Right lobe of liver (tissue), 4 donors: ENCODE measurements at regions not wholly inside any gene's neighbourhood (a gene's known extent, or its start where the extent isn't known, plus 50 kb on each side); places are given as distances from the start of the nearest gene placed in this dataset.

Experiments used
- POLR2A ChIP-seq: fragments of 450-650 bp; IDR thresholded peaks from one replicate; pipeline ENCODE4 v1.6.1; 2017; ENCODE audit warnings: antibody characterized with exemption, mild to moderate bottlenecking
- TF ChIP-seq, protein P1 (sequence below), 4 donors: fragments of 200-600 bp in 3 of 4; fragments of 450-650 bp in 1 of 4; IDR thresholded peaks; one replicate each; pipeline versions ENCODE4 v1.5.1 to v1.8.0; 2016 to 2022; ENCODE audit warnings: antibody characterized with exemption in 4 of 4, mild to moderate bottlenecking in 2 of 4
- donor health status: DM: no; HTN: no; CAD: no.
- donor health status: DM: no; HTN: no; CAD: no.
- donor health status: DM: no; HTN: yes; CAD: no.

DNA sequence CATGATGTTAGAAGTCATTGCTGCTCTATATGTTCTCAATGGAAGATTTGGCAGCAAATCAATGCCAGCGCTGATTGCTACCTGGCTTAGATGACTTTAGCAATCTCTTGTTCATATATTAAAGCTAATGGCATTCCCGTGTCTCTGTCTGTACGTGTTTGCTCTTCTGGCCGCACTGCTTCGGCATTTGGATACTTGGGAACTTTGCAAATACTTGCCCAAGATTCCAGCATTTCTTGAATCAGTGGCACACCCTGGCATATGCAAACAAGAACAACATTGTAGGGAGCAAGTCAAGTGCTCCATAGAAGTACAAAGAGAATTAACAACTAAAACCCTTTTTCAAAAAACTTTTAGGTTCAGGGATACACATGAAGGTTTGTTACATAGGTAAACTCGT is 128.9 kb upstream of the TMEM164 start:
- TF ChIP-seq, protein P1, sequence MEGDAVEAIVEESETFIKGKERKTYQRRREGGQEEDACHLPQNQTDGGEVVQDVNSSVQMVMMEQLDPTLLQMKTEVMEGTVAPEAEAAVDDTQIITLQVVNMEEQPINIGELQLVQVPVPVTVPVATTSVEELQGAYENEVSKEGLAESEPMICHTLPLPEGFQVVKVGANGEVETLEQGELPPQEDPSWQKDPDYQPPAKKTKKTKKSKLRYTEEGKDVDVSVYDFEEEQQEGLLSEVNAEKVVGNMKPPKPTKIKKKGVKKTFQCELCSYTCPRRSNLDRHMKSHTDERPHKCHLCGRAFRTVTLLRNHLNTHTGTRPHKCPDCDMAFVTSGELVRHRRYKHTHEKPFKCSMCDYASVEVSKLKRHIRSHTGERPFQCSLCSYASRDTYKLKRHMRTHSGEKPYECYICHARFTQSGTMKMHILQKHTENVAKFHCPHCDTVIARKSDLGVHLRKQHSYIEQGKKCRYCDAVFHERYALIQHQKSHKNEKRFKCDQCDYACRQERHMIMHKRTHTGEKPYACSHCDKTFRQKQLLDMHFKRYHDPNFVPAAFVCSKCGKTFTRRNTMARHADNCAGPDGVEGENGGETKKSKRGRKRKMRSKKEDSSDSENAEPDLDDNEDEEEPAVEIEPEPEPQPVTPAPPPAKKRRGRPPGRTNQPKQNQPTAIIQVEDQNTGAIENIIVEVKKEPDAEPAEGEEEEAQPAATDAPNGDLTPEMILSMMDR (IDR thresholded peaks at IDR 0.05) = no peak
- TF ChIP-seq POLR2A = no peak
